ENCODE measurements at regions not wholly inside any gene's neighbourhood (a gene's known extent, or its start where the extent isn't known, plus 50 kb on each side); places are given as distances from the start of the nearest gene placed in this dataset.
A peak's percentile ranks its signal among the peaks of the same experiment; 100 is the strongest.

- no peak for TF ChIP-seq CTCF (IDR thresholded peaks at IDR 0.05; ENCODE audit: insufficient read depth, low read length)
- no peak for DNase-seq (ENCODE audit: low read depth)
These were observed 555.2 kb upstream of the SETBP1 start for GRCh38 chr18:44125446-44125845.

GRCh38 chr18:44126598-44126997 is 554.1 kb upstream of the SETBP1 start:
- no peak for TF ChIP-seq CTCF (IDR thresholded peaks at IDR 0.05; ENCODE audit: insufficient read depth, low read length)
- DNase-seq (ENCODE audit: low read depth), result no peak
- no peak overlapping the region for H3K4me3 ChIP-seq (ENCODE audit: low read depth, low read length)

More at GRCh38 chr18:44125446-44125845, 555.2 kb upstream of the SETBP1 start:
- H3K4me3 ChIP-seq (ENCODE audit: low read depth, low read length), result no peak overlapping the region

DNA sequence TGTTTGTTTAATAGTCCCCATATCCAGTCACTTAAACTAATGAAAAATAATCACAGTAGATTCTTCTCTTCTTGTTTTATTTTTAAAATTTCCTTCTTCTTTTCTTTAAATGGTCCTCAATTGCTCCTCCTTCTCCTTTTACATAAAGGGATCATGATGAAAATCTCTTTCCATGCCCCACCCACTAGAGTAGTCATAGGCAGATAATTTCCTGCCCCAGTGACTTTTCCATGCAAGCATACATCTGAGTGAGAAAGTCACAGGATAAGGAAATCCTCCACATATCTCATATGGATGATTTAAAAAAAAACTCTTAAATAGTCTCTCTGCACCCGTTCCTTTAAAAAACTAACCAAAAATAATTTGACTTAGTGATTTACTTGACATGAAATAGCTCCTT is 552.3 kb upstream of the SETBP1 start:
- no peak for TF ChIP-seq CTCF (IDR thresholded peaks at IDR 0.05; ENCODE audit: insufficient read depth, low read length)
- DNase-seq (ENCODE audit: low read depth), result peak; percentile 54
- no peak overlapping the region for H3K4me3 ChIP-seq (ENCODE audit: low read depth, low read length)

- DNase-seq (ENCODE audit: low read depth), result peak; percentile 50
- no peak overlapping the region for H3K4me3 ChIP-seq (ENCODE audit: low read depth, low read length)
- peak; percentile 67 for TF ChIP-seq CTCF (IDR thresholded peaks at IDR 0.05; ENCODE audit: insufficient read depth, low read length)
These were observed 550.2 kb upstream of the SETBP1 start for GRCh38 chr18:44130376-44130942.

GRCh38 chr18:44133483-44133882 is 547.2 kb upstream of the SETBP1 start:
- no peak overlapping the region for H3K4me3 ChIP-seq (ENCODE audit: low read depth, low read length)
- no peak for TF ChIP-seq CTCF (IDR thresholded peaks at IDR 0.05; ENCODE audit: insufficient read depth, low read length)
- DNase-seq (ENCODE audit: low read depth), result peak; percentile 47

DNA sequence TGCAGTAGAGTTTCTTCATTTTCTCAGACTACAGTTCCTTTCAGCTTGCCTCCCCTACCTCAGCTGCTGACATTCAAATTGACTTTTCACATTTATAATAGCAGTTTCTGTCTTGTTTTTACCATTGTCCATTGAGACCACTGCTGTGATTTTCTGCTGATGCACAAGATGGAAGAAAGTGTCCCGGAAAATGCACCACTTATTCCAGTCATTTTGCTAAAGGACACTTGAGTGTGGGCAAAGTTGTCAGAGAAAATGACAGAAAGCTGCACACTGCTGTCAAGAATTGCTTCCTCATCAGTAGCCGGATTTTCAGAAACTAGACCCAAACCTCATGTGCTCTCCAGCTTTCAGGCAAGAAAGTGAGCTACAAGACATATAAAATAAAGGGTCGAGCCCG is 546.2 kb upstream of the SETBP1 start:
- H3K4me3 ChIP-seq (ENCODE audit: low read depth, low read length), result no peak overlapping the region
- TF ChIP-seq CTCF (IDR thresholded peaks at IDR 0.05; ENCODE audit: insufficient read depth, low read length), result no peak
- no peak for DNase-seq (ENCODE audit: low read depth)

DNA sequence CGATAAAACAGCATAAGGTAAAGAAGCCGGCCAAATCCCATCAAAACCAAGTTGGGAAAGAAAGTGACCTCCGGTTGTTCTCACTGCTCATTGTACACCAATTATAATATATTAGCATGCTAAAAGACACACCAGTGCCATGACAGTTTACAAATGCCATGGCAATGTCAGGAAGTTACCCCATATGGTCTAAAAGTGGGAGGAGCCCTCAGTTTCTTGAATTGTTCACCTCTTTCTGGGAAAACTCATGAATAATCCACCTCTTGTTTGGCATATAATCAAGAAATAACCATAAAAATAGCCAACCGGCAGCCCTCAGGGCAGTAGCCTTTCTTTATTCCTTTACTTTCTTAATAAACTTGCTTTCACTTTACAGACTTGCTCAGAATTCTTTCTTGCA is 544.9 kb upstream of the SETBP1 start:
- TF ChIP-seq CTCF (IDR thresholded peaks at IDR 0.05; ENCODE audit: insufficient read depth, low read length), result no peak
- no peak overlapping the region for H3K4me3 ChIP-seq (ENCODE audit: low read depth, low read length)
- no peak for DNase-seq (ENCODE audit: low read depth)

Measured in fibroblast of the aortic adventitia (primary cell).